HL-60 (cell line): ENCODE measurements at regions not wholly inside any gene's neighbourhood (a gene's known extent, or its start where the extent isn't known, plus 50 kb on each side); places are given as distances from the start of the nearest gene placed in this dataset.

Experiments used
- DNase-seq, 2 experiments: peaks; one replicate each; pipeline ENCODE4 v3.0.0-alpha.2; 2010 to 2020; ENCODE audit warnings: low read depth in 1 of 2, low spot score in 1 of 2
- H3K27ac ChIP-seq: fragments of 250-450 bp; sonication (Bioruptor Pico); replicated peaks from 2 replicates; pipeline ENCODE4 v1.5.1; 2020; ENCODE audit warnings: mild to moderate bottlenecking, moderate library complexity
- H3K27me3 ChIP-seq: fragments of 250-450 bp; sonication (Bioruptor Pico); 2 replicates; pipeline ENCODE4 v1.5.1; 2021; ENCODE audit warnings: mild to moderate bottlenecking, moderate library complexity; ENCODE audit not compliant: insufficient read depth, poor library complexity, severe bottlenecking
- H3K4me3 ChIP-seq: replicated peaks from 2 replicates; pipeline ENCODE4 v1.5.1; 2011; ENCODE audit warnings: mild to moderate bottlenecking, control low read depth, low read length; ENCODE audit not compliant: insufficient read depth
- CTCF ChIP-seq: IDR thresholded peaks from one replicate; pipeline ENCODE4 v1.5.1; 2011; ENCODE audit warnings: low read length, control low read depth, inconsistent platforms; ENCODE audit not compliant: insufficient read depth
- GABPA ChIP-seq: IDR thresholded peaks from 2 replicates; pipeline ENCODE4 v1.6.1; 2012; ENCODE audit warnings: low read depth
- POLR2AphosphoS5 ChIP-seq: IDR thresholded peaks from 2 replicates; pipeline ENCODE4 v1.6.1; 2012; ENCODE audit warnings: low read depth
- REST ChIP-seq: IDR thresholded peaks from 2 replicates; pipeline ENCODE4 v1.6.1; 2012; ENCODE audit warnings: low read depth; ENCODE audit not compliant: insufficient replicate concordance
- SPI1 ChIP-seq: IDR thresholded peaks from 2 replicates; pipeline ENCODE4 v1.6.1; 2012; ENCODE audit warnings: low read depth, mild to moderate bottlenecking, borderline replicate concordance

- no peak overlapping the region for H3K27ac ChIP-seq
- TF ChIP-seq POLR2AphosphoS5 (no peak), SPI1 (no peak), REST (no peak), GABPA (no peak), CTCF (no peak)
- H3K4me3 ChIP-seq, result no peak overlapping the region
- peaks cover 10% of the 10 kb centered on the region for H3K27me3 ChIP-seq
- no peak for DNase-seq
Measured at GRCh38 chr20:37643400-37643799, 50.4 kb upstream of the CTNNBL1 start.

GRCh38 chr20:37642246-37642645 is 51.6 kb upstream of the CTNNBL1 start:
- DNase-seq, result no peak
- no peak overlapping the region for H3K27ac ChIP-seq
- H3K4me3 ChIP-seq, result no peak overlapping the region
- H3K27me3 ChIP-seq, result peaks cover 10% of the 10 kb centered on the region
- TF ChIP-seq POLR2AphosphoS5 (no peak), CTCF (no peak), REST (no peak), SPI1 (no peak), GABPA (no peak)

- TF ChIP-seq SPI1 (no peak), REST (no peak), CTCF (no peak), GABPA (no peak), POLR2AphosphoS5 (no peak)
- Histone ChIP-seq H3K4me3 (no peak overlapping the region), H3K27ac (no peak overlapping the region), H3K27me3 (peaks cover 10% of the 10 kb centered on the region)
- DNase-seq, result no peak
Measured at GRCh38 chr20:37640600-37641561, 52.9 kb upstream of the CTNNBL1 start.
